GM21723 (cell line): ENCODE measurements at regions not wholly inside any gene's neighbourhood (a gene's known extent, or its start where the extent isn't known, plus 50 kb on each side); places are given as distances from the start of the nearest gene placed in this dataset.

Experiments
- ATAC-seq: cut with Tn5 transposase; IDR thresholded peaks from one replicate; pipeline ENCODE4 v1.9.1; 2021; ENCODE audit warnings: mild to moderate bottlenecking, moderate library complexity; ENCODE audit not compliant: unreplicated experiment

GRCh38 chr3:43865887-43866528 is 175.3 kb downstream of the ABHD5 start:
- ATAC-seq = no peak

- no peak for ATAC-seq
Measured at GRCh38 chr3:43866529-43867353, 176.0 kb downstream of the ABHD5 start.

- no peak for ATAC-seq
Measured at GRCh38 chr3:43867436-43868072, 176.8 kb downstream of the ABHD5 start.

- no peak for ATAC-seq
Measured at GRCh38 chr3:43869491-43869890, 178.8 kb downstream of the ABHD5 start.

GRCh38 chr3:43870120-43870519 is 179.4 kb downstream of the ABHD5 start:
- no peak for ATAC-seq

- no peak for ATAC-seq
Measured at GRCh38 chr3:43870844-43871626, 180.3 kb downstream of the ABHD5 start.

GRCh38 chr3:43871627-43872245 is 181.0 kb downstream of the ABHD5 start:
- no peak for ATAC-seq

GRCh38 chr3:43872301-43872700 is 181.6 kb downstream of the ABHD5 start:
- no peak for ATAC-seq

- no peak for ATAC-seq
Measured at GRCh38 chr3:43872901-43873300, 182.2 kb downstream of the ABHD5 start.

- ATAC-seq = no peak
Measured at GRCh38 chr3:43873723-43874122, 183.0 kb downstream of the ABHD5 start.

GRCh38 chr3:43874290-43874689 is 183.6 kb downstream of the ABHD5 start:
- no peak for ATAC-seq

- ATAC-seq = no peak
Measured at GRCh38 chr3:43874731-43875130, 184.0 kb downstream of the ABHD5 start.

GRCh38 chr3:43876648-43877047 is 185.9 kb downstream of the ABHD5 start:
- no peak for ATAC-seq

GRCh38 chr3:43879166-43879565 is 188.4 kb downstream of the ABHD5 start:
- ATAC-seq = no peak

GRCh38 chr3:43882976-43883680 is 192.4 kb downstream of the ABHD5 start:
- no peak for ATAC-seq

GRCh38 chr3:43883729-43884396 is 193.1 kb downstream of the ABHD5 start:
- ATAC-seq = no peak

GRCh38 chr3:43884581-43884980 is 193.8 kb downstream of the ABHD5 start:
- no peak for ATAC-seq

GRCh38 chr3:43885908-43886618 is 195.3 kb downstream of the ABHD5 start:
- no peak for ATAC-seq

- no peak for ATAC-seq
Measured at GRCh38 chr3:43892061-43892460, 201.3 kb downstream of the ABHD5 start.
